ENCODE measurements at regions not wholly inside any gene's neighbourhood (a gene's known extent, or its start where the extent isn't known, plus 50 kb on each side); places are given as distances from the start of the nearest gene placed in this dataset.

- intact Hi-C loops (cut with DNase I; ENCODE audit: low total_unique reads), result no loop called here
- H3K27me3 ChIP-seq, result no peaks in the 10 kb centered on the region
- DNase-seq (ENCODE audit: low spot score in 2 of 2), result no peak
- TF ChIP-seq POLR2A (IDR thresholded peaks at IDR 0.05) (no peak), CTCF (IDR thresholded peaks at IDR 0.05) (no peak), POLR2AphosphoS5 (IDR thresholded peaks at IDR 0.05) (no peak)
- peaks cover 33 to 60% of the 10 kb centered on the region in 2 donors for H3K9me3 ChIP-seq
- no peaks in the 10 kb centered on the region for H3K36me3 ChIP-seq
- H3K27ac ChIP-seq, result no peak overlapping the region
- no peaks in the 10 kb centered on the region for H3K4me1 ChIP-seq
- H3K4me3 ChIP-seq, result no peak overlapping the region
Measured at GRCh38 chr4:33592701-33593100, 2651.6 kb downstream of the ARAP2 start.

GRCh38 chr4:33606951-33607350 is 2637.4 kb downstream of the ARAP2 start:
- no peaks in the 10 kb centered on the region for H3K36me3 ChIP-seq
- H3K27me3 ChIP-seq, result no peaks in the 10 kb centered on the region
- TF ChIP-seq POLR2AphosphoS5 (IDR thresholded peaks at IDR 0.05), result no peak
- no peak for TF ChIP-seq CTCF (IDR thresholded peaks at IDR 0.05)
- TF ChIP-seq POLR2A (IDR thresholded peaks at IDR 0.05), result no peak
- H3K9me3 ChIP-seq, result peaks cover 6 to 30% of the 10 kb centered on the region in 2 donors
- no peak overlapping the region for H3K27ac ChIP-seq
- intact Hi-C loops (cut with DNase I; ENCODE audit: low total_unique reads), result no loop called here
- no peak for DNase-seq (ENCODE audit: low spot score in 2 of 2)
- no peaks in the 10 kb centered on the region for H3K4me1 ChIP-seq
- H3K4me3 ChIP-seq, result no peak overlapping the region

- H3K27me3 ChIP-seq, result no peaks in the 10 kb centered on the region
- peaks cover 0 to under 1% of the 10 kb centered on the region in 2 donors for H3K9me3 ChIP-seq
Measured at GRCh38 chr4:33616121-33616520, 2628.2 kb downstream of the ARAP2 start.

GRCh38 chr4:33625748-33626147 is 2618.6 kb downstream of the ARAP2 start:
- TF ChIP-seq POLR2A (IDR thresholded peaks at IDR 0.05), result no peak
- no peak for TF ChIP-seq CTCF (IDR thresholded peaks at IDR 0.05)
- TF ChIP-seq POLR2AphosphoS5 (IDR thresholded peaks at IDR 0.05), result no peak
- Histone ChIP-seq H3K4me3 (no peak overlapping the region), H3K9me3 (no peaks in the 10 kb centered on the region), H3K36me3 (no peaks in the 10 kb centered on the region), H3K4me1 (no peaks in the 10 kb centered on the region), H3K27ac (no peak overlapping the region), H3K27me3 (no peaks in the 10 kb centered on the region)
- DNase-seq (ENCODE audit: low spot score in 2 of 2), result no peak
- intact Hi-C loops (cut with DNase I; ENCODE audit: low total_unique reads), result no loop called here

More at GRCh38 chr4:33616121-33616520, 2628.2 kb downstream of the ARAP2 start:
- no peak for DNase-seq (ENCODE audit: low spot score in 2 of 2)
- TF ChIP-seq POLR2AphosphoS5 (IDR thresholded peaks at IDR 0.05) (no peak), POLR2A (IDR thresholded peaks at IDR 0.05) (no peak), CTCF (IDR thresholded peaks at IDR 0.05) (no peak)
- no peaks in the 10 kb centered on the region for H3K4me1 ChIP-seq
- H3K36me3 ChIP-seq, result no peaks in the 10 kb centered on the region
- intact Hi-C loops (cut with DNase I; ENCODE audit: low total_unique reads), result no loop called here
- H3K27ac ChIP-seq, result no peak overlapping the region
- H3K4me3 ChIP-seq, result no peak overlapping the region

GRCh38 chr4:33626221-33626620 is 2618.1 kb downstream of the ARAP2 start:
- Histone ChIP-seq H3K9me3 (no peaks in the 10 kb centered on the region), H3K36me3 (no peaks in the 10 kb centered on the region), H3K27me3 (no peaks in the 10 kb centered on the region), H3K4me1 (no peaks in the 10 kb centered on the region), H3K27ac (no peak overlapping the region), H3K4me3 (no peak overlapping the region)
- TF ChIP-seq POLR2A (IDR thresholded peaks at IDR 0.05) (no peak), POLR2AphosphoS5 (IDR thresholded peaks at IDR 0.05) (no peak), CTCF (IDR thresholded peaks at IDR 0.05) (no peak)
- intact Hi-C loops (cut with DNase I; ENCODE audit: low total_unique reads), result no loop called here
- no peak for DNase-seq (ENCODE audit: low spot score in 2 of 2)
